ENCODE measurements at regions not wholly inside any gene's neighbourhood (a gene's known extent, or its start where the extent isn't known, plus 50 kb on each side); places are given as distances from the start of the nearest gene placed in this dataset.
"Not testable (repeated sequence)": the region's sequence is repeated elsewhere in the genome, so short reads cannot be mapped to it uniquely, and the experiment has no call there.

DNA sequence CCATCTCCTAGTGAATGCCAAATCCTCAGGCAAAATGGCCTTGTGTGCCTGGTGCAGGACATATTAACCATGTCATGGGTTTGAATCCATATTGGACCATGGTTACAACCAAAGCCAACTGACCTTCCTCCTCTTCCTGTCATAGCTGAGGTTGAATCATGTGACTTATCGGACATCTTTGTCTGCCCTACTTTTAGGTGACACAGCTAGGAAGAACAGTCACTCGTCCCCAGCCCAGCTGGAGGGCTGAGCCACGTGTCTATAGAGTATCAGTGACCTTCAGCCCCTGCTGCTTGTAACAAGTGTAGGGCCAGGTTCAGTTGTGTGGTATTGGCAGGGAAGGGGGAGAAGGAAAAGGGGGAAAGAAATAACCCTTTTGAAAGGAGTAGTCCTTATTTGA is 225.2 kb downstream of the KTN1 start:
- DNase-seq (ENCODE audit: low spot score), result no peak

DNA sequence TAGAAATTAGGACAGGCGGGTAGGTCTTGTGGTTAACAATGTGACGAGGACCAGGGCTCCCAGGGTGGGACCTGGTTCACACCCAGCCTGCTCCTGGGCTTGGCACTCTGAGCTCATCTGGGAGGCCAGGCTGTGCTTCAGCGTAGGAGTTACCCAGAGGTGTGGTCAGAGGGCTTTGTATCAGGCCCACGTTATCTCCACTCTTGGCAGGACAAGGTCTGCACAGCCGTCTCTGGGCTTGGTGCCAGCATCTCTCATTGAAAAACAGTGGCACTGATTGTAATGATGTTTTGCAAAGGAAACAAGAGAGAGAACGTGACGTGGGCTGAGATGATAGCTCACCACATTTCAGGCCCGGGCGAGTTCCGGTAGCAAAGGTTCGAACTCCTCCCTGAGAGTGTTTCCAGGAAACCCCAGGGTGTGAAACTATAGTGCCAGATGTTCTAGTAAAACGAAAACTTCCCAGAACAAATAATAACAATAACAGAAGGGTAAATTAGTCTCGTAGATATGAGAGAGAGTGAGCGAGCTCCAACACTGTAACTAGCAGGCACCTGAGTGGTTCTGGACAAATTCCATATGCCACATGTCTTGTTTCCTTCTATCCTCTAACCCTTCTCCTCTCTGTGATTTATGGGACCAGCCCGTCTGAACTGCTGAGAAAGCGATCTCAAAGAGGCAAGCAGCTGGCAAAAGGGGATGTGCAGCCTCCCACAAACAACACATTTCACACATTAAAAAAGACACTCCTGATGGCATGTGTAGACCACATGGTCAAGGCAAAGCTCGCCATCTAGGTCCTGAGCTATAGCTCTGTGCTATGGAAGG is 227.3 kb downstream of the KTN1 start:
- DNase-seq (ENCODE audit: low spot score), result no peak

DNA sequence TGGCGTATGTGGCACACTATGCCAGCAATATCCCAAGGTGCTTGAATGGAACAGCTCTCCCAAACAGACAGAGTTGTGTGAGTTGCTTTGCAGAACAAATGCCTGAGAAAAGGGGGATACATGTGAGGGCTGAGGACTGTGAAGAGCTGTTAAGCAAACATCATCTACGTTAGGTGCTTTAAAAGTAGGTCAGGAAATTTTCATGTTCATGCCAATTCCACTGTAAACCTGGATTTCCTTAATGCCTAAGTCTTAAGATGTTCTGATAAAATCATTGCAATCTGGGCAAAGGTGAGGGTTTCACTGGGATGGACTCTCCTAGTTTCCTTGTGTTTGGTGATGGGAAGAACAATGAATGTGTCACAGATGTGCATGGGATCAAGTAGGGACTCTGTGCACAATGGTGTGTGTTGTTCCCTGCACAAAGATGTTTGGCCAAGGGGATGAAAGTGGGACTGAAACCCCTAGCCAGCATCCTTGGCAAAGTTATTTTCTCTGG is 227.9 kb downstream of the KTN1 start:
- no peak for DNase-seq (ENCODE audit: low spot score)

DNA sequence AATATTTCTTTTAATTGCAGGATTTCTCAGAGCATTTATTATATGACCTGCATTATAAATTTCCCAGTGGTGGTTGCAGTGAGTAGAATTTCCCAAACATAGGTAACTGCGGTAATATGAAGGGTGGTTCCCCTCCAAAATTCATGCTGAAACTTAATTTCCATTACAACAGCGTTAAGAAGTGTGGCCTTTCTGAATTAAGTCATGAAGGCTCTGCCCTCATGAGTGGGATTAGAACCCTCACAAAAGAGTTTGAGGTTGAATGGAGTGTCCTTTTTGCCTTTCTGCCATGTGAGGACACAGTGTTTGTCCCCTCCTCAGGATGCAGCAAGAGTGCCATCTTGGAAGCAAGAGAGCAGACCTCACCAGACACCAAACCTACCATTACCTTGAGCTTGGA is 233.6 kb downstream of the KTN1 start:
- no peak for DNase-seq (ENCODE audit: low spot score)

DNA sequence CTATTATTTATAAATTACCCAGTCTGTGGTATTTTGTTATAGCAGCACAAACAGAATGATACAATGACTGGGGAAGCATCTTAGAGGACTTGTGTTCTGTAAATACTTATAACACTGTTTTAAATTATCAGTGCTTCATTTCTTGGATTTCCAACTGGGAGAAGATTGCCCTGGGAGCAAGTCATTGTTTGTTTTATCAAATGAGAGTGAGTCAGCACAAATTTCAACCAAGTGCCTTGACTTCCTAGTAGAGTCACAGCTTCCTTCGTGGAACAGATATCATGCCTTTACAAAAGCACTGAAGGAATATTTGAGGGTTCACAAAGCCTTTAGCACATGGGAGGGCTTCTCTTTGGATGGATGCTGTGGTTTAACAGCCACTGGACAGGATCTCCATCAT is 234.1 kb downstream of the KTN1 start:
- no peak for DNase-seq (ENCODE audit: low spot score)

DNA sequence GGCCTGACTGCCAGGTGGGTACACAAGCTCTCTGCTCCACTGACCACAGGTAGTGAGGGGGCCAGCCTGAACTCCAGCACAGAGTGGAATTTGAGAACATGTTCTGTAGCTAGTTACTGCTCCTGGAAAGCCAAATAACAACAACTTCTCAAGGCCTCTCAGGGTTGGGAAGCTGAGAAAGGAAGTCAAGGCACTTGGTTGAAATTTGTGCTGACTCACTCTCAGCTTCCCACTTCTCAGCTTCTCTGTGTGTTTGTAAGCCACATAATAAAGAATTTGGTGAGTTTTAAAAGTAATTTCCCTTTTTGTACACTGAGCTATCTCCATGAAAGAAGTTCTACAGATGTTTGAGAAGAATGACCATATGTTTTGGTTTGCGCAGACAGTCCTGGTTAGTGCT is 234.9 kb downstream of the KTN1 start:
- no peak for DNase-seq (ENCODE audit: low spot score)

DNA sequence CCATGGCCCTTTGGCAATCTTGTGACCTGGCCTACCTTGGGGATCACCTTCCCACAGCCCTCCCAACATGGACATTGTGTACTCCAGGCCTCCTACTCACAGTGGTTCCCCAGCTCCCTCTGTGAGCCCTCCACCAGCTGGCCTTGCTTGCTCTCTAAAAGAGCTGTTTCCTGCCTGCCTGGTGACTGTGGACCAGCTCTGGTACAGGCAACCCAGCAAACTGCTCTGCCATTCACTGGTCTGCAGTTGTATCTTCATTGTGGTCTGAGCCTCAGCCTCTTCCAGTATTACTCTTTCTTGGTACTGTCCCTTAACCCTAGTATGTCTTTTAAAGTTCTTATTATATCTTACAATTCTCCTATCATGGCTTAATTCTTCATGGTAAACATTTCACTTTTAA is 236.2 kb downstream of the KTN1 start:
- no peak for DNase-seq (ENCODE audit: low spot score)

DNA sequence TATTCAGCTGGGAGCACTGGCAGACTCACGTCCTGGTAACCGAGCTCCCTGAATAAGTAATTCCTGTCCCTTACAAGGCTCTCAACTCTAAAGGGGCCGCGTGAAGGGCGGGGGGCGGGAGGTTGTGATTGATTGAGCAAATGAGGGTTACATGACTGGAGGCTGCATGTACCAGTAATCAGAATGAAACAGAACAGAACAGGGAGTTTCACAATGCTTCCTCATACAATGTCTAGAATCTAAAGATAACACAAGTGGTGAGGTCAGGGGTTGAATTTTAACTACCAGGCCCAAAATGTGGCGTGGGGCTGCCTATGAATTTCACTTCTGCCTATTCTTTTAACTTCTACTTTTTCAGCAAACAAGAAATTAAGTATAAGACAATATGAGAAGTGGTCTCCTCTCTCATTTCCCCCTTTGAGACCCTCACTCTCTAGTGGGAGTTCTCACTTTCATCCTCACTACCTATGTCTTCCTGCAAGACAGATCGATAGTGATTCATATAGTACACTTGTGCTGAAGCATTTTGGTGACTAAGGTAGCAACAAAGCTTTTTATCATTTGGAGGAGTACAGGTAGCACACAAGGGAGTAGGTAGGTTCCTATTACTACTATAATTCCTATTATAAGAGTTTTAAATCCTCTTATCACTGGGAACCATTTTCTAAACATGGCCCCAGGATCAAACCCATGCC is 239.8 kb downstream of the KTN1 start:
- DNase-seq (ENCODE audit: low spot score), result no peak

DNA sequence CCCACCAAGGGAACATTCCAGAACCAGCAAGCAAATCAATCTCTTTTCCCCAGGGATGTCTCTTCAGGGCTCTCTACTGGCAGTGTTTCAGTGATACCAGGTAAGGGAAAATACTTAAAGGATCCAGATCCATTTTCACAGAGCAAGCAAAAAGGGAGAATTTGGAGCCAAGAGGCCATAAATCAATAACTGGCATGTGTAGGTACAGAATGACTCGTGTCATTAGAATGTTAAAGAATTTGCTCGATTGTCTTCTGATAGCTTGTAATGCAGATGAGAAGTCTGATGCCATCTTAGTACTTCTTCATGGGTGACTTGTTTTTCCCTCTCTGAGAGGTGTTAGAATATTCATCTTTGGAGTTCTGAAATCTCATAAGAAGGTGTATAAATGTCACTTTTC is 242.9 kb downstream of the KTN1 start:
- DNase-seq (ENCODE audit: low spot score), result no peak

DNA sequence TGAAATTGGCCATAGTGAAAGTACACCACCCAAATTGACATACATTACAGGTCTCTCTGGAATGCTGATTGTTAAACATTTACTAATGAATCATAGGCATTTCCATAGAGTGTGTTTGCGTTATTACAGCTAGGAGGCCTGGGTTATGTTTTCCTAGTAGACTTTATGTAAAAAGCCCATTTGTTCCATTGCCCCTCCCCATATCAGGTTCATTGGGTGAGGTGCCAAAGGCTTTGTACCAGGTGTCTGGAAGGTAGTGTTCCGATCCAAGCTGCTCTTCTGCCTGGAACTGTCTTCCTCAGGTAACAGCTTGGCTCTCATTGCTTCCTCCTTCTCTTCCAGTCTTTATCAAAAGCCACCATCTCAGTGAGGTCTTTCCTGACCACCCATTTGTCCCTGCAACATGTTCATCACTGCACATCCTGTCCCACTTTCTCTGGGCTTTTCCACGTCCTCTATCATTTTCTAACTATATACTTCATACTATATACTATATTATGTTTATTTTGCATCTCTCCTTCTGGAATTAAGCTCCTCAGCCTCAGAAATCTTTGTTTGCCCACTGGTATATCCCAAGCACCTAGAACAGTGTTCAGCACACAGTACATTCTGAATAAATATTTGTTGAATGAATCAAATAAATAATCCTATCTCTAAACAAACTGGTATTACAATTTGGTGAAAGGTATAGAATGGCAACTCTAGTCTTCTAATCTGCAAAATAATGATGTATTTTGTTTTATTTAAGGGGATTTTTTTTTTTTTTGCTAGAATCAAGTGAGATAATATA is 252.3 kb downstream of the KTN1 start:
- DNase-seq (ENCODE audit: low spot score), result no peak

DNA sequence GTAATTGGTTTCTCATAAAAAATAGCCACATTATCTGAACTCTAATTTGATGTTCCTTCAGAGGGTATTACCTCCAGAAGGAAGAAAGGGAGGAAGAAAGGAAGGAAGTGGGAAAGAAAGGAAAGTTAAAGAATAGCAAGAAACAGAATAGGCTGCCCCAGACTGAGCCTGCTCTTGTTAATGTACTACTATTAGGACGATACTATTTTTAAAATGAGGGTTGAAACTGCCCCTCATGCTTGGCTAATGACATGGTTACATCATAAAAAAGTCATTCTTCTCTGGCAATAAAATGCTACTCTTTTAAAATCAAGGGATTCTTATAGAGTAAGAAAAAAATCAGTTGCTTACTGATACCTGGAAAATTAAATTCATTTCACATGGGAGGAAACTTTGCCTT is 253.0 kb downstream of the KTN1 start:
- DNase-seq (ENCODE audit: low spot score), result no peak

DNA sequence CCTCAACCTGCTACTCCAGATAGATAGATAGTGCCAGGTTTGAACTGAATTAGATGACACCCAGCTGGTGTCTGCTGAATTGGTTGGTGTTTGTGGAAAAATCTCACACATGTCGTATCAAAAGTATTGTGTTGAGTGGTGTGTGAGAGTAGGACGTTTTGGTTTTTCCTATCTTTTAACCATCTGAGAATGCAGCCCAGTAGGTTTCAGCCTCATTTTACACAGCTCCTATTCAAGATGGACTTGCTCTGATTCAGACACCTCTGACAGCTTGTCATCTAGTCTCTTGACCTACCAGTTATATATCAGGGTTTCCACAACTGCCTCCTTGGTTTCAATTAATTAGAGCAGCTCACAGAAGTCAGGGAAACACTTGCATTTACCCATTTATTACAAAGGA is 254.4 kb downstream of the KTN1 start:
- no peak for DNase-seq (ENCODE audit: low spot score)

DNA sequence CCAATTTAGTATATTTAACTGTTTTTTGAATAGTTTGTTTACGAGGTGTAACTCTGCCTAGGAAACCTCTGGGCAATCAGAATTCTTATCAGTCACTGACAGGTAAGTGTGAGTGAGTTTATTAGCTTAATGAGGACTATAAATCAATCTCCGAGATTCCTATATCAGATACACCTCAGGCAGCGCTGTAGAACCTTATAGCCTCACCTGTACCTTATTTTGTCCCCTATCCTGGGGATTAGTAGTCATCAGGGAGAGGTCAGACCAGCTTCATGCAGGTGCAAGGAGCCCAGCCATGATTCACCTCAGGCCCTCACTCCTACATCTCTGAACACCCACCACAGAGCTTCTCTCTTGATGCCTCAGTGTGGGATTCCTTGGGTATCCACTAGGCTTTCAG is 256.0 kb downstream of the KTN1 start:
- DNase-seq (ENCODE audit: low spot score), result no peak

DNA sequence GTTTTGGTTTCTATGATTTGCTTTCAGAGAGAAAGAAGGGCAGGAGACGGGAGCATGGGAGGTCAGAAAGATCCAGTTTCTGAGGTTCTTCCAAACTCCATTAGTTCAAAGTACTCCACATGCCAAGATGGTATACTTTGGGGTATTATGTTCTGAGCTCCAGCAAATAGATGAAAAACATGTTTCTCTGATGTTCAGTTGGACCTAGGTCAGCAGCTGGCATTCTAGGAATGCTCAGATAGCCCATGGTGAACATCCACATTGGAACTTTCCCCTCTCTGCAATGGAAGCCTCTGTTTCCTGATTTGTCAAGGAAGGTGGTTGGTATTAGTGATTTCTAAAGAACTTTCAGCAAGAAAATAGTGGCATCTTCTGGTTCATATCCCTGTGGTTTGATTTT is 257.5 kb downstream of the KTN1 start:
- no peak for DNase-seq (ENCODE audit: low spot score)

DNA sequence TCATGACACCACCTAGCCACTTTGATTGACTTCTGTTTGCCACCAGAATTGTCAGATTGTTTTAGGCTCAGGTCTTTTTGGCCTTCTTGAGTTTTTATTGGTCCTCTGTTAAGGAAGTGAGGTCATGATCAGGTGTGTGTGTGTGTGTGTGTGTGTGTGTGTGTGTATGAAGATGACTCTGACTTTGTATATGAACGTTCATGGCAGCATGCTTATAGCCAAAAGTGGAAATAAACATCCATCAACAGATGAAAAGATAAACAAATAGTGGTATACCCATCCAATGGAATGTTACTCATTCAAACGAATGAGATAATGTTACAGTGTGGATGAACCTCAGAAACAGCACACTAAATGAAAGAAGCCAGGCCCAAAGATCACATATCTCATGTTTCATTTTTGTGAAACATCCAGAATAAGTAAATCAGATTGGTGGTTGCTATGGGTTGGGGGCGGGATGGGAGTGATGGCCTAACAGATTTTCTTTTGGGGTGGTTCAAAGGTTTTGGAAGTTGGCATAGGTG is 258.6 kb downstream of the KTN1 start:
- DNase-seq (ENCODE audit: low spot score), result no peak

DNA sequence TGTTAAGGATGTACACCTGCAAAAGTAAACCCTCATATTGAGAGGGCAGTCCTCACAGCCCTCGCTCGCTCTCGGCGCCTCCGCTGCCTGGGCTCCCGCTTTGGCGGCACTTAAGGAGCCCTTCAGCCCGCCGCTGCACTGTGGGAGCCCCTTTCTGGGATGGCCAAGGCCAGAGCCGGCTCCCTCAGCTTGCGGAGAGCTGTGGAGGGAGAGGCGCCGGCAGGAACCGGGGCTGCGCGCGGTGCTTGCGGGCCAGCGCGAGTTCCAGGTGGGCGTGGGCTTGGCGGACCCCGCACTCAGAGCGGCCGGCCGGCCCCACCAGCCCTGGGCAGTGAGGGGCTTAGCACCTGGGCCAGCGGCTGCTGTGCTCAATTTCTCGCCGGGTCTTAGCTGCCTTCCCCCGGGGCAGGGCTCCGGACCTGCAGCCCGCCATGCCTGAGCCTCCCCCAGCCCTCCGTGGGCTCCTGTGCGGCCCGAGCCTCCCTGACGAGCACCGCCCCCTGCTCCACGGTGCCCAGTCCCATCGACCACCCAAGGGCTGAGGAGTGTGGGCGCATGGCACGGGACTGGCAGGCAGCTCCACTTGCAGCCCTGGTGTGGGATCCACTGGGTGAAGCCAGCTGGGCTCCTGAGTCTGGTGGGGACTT is 259.4 kb downstream of the KTN1 start:
- not testable (repeated sequence) for DNase-seq (ENCODE audit: low spot score)

DNA sequence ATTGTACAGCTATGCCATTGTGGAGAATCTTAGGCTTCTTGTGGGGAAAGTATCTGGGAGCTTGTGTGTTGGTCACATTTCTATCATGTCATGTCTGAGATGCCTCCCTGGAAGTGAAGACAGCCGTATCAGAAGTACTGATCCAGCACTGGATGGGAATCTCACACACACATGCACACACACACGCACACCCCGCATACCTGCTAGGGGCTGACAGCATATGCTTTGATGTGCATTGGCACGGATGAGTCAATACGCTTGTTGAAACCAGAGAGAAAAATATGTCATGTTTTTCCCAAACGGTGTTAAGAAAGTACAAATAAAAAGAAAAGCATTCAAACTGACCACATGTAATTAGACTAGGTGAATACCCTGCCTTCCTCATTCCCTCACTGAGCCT is 260.8 kb downstream of the KTN1 start:
- DNase-seq (ENCODE audit: low spot score), result no peak

DNA sequence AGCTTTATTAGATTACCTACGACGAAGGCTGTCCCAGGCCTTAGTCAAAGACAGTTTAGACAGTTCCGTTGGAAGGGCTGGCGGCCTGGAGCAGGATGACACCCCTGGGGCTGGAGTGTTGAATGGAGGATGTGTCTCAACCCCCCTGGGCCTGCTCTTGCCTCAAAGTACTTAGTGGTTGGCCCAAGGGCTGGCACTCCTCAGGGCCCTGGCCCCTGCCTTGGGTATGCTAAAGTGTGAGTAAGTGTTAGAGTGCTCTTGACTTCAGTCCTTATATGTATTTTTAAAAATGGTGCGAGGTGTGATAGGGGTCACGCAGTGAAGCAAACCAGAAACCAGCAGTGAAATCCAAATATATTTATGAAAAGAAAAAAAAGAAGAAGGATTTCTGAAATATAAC is 261.6 kb downstream of the KTN1 start:
- DNase-seq (ENCODE audit: low spot score), result no peak

DNA sequence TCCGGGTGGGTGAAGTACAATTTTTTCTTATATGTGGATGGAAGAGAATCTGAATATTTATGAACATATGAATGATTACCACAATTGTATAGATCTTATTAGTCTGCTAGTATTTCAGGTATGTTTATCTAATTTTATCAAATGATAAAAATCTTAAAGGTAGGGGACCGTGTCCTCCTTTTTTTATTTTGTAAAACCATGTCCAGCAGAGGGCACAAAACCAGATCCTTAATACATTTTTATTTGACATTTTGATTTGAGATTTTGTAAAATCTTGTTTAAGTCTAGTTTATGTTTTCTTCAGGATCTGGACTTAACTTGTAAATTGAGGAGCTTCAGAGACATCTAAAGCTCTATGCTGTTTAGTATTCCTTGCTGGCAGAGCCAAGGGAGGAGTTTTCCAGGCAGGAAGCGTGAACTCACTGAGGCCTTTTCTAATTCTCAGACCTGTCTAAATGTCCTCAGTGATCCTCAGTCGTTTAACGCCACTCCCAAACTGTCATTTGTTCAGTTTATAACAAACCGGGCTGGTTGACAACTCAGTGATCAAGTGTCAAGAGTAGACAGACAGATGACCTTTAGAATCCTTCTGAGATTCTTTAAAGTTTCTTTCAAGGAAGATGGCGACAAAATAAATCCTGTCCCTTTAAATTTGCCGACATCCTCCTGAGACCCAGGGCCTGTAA is 263.9 kb downstream of the KTN1 start:
- no peak for DNase-seq (ENCODE audit: low spot score)

DNA sequence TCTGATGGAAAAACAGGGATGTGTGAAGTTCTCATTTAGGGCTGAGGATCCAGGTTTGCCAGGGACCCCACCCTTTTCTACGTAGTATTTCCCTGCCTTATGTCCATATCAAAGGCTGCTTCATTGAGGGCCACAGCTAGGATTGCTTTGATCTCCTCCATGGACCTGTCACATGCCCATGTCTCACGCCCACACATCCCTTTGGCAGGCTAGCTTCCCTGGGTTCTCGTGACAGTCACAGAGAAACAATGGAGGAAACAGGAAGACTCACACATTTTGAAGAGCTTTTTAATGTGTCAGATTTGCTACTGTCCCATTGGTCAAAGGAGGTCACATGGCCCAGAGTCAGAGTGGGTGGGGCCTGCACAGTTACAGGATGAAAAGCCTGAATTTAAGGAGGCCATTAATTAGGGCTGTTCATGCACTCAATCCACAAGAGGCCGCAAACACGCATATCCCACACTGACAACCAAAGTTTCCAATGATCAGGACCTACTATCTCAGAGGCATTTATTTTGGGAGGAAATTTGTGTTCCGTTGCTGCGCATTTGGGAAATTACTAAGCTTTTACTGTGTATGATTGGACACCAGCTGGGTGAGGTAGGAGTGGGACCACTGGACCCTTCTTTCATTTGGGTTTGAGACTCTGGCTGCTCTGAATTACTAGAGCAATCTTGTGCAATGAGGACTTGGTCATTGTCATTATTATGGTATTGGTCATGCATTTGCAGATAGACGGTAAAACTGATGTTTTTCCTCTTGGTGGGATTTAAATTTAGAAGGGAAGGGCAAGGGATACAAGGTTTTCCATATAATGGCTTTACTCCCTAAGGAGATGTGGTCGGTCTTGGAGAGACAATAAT is 266.2 kb downstream of the KTN1 start:
- no peak for DNase-seq (ENCODE audit: low spot score)
